NCI-H146 treated with DMSO at 0.1 percent for 48 hours (cell line): ENCODE measurements at regions not wholly inside any gene's neighbourhood (a gene's known extent, or its start where the extent isn't known, plus 50 kb on each side); places are given as distances from the start of the nearest gene placed in this dataset.
"Not testable (repeated sequence)": the region's sequence is repeated elsewhere in the genome, so short reads cannot be mapped to it uniquely, and the experiment has no call there.

Experiments
- DNase-seq: peaks from one replicate; lab custom pipeline; 2025; ENCODE audit not compliant: unreplicated experiment; lab: John Stamatoyannopoulos, UW

GRCh38 chr7:16098058-16098457, 323.3 kb downstream of the CRPPA start:
- DNase-seq, result no peak

- no peak for DNase-seq
Observed at GRCh38 chr7:16095171-16095950, 326.0 kb downstream of the CRPPA start.

- DNase-seq, result no peak
Observed at GRCh38 chr7:16094651-16095050, 326.7 kb downstream of the CRPPA start.

GRCh38 chr7:16092711-16093110, 328.6 kb downstream of the CRPPA start:
- DNase-seq, result no peak

- no peak for DNase-seq
Observed at GRCh38 chr7:16091701-16092310, 329.5 kb downstream of the CRPPA start.

- no peak for DNase-seq
Observed at GRCh38 chr7:16089801-16090200, 331.5 kb downstream of the CRPPA start.

GRCh38 chr7:16089191-16089590, 332.1 kb downstream of the CRPPA start:
- DNase-seq, result no peak

GRCh38 chr7:16086743-16087142, 334.6 kb downstream of the CRPPA start:
- DNase-seq, result no peak

- not testable (repeated sequence) for DNase-seq
Observed at GRCh38 chr7:16085780-16086179, 335.6 kb downstream of the CRPPA start.

GRCh38 chr7:16084875-16085274, 336.5 kb downstream of the CRPPA start:
- DNase-seq, result no peak

- DNase-seq, result no peak
Observed at GRCh38 chr7:16084370-16084769, 337.0 kb downstream of the CRPPA start.

GRCh38 chr7:16083931-16084330, 337.4 kb downstream of the CRPPA start:
- DNase-seq, result no peak

- no peak for DNase-seq
Observed at GRCh38 chr7:16080131-16080530, 341.2 kb downstream of the CRPPA start.

- DNase-seq, result no peak
Observed at GRCh38 chr7:16079723-16080122, 341.6 kb downstream of the CRPPA start.

GRCh38 chr7:16078076-16078952, 343.0 kb downstream of the CRPPA start:
- peak; percentile 64 for DNase-seq

GRCh38 chr7:16071246-16071857, 350.0 kb downstream of the CRPPA start:
- DNase-seq, result peak; percentile 57

- no peak for DNase-seq
Observed at GRCh38 chr7:16070806-16071205, 350.5 kb downstream of the CRPPA start.

GRCh38 chr7:16069998-16070397, 351.3 kb downstream of the CRPPA start:
- DNase-seq, result no peak

GRCh38 chr7:16068183-16068582, 353.2 kb downstream of the CRPPA start:
- no peak for DNase-seq

GRCh38 chr7:16067711-16068110, 353.6 kb downstream of the CRPPA start:
- peak; percentile 57 for DNase-seq

GRCh38 chr7:16066805-16067459, 354.4 kb downstream of the CRPPA start:
- peak; percentile 63 for DNase-seq
